ENCODE measurements at regions not wholly inside any gene's neighbourhood (a gene's known extent, or its start where the extent isn't known, plus 50 kb on each side); places are given as distances from the start of the nearest gene placed in this dataset.
A peak's percentile ranks its signal among the peaks of the same experiment; 100 is the strongest.

- no peak for DNase-seq
Measured at GRCh38 chr3:162021206-162021605, 524.6 kb downstream of the OTOL1 start.

- no peak for DNase-seq
Measured at GRCh38 chr3:162022911-162023310, 526.3 kb downstream of the OTOL1 start.

GRCh38 chr3:162029736-162030135 lies 533.1 kb downstream of the OTOL1 start:
- no peak for DNase-seq

GRCh38 chr3:162034368-162034767 lies 537.8 kb downstream of the OTOL1 start:
- DNase-seq: no peak

GRCh38 chr3:162041622-162042021 lies 545.0 kb downstream of the OTOL1 start:
- DNase-seq: no peak

- no peak for DNase-seq
Measured at GRCh38 chr3:162052636-162053035, 556.0 kb downstream of the OTOL1 start.

- no peak for DNase-seq
Measured at GRCh38 chr3:162072656-162073164, 576.1 kb downstream of the OTOL1 start.

GRCh38 chr3:162073422-162073975 lies 576.9 kb downstream of the OTOL1 start:
- DNase-seq: no peak

- DNase-seq: no peak
Measured at GRCh38 chr3:162077108-162077507, 580.5 kb downstream of the OTOL1 start.

GRCh38 chr3:162082516-162082915 lies 585.9 kb downstream of the OTOL1 start:
- DNase-seq: no peak

GRCh38 chr3:162087361-162087760 lies 590.8 kb downstream of the OTOL1 start:
- no peak for DNase-seq

- DNase-seq: no peak
Measured at GRCh38 chr3:162092751-162093150, 596.1 kb downstream of the OTOL1 start.

- no peak for DNase-seq
Measured at GRCh38 chr3:162094301-162094700, 597.7 kb downstream of the OTOL1 start.

GRCh38 chr3:162096874-162097273 lies 600.3 kb downstream of the OTOL1 start:
- DNase-seq: no peak

GRCh38 chr3:162103808-162104207 lies 607.2 kb downstream of the OTOL1 start:
- no peak for DNase-seq

- DNase-seq: no peak
Measured at GRCh38 chr3:162111861-162112260, 615.3 kb downstream of the OTOL1 start.

GRCh38 chr3:162112719-162113118 lies 616.1 kb downstream of the OTOL1 start:
- DNase-seq: no peak

- DNase-seq: no peak
Measured at GRCh38 chr3:162117961-162118360, 621.4 kb downstream of the OTOL1 start.

GRCh38 chr3:162119651-162120050 lies 623.0 kb downstream of the OTOL1 start:
- DNase-seq: no peak

GRCh38 chr3:162122405-162122804 lies 625.8 kb downstream of the OTOL1 start:
- DNase-seq: no peak

- no peak for DNase-seq
Measured at GRCh38 chr3:162125790-162126189, 629.2 kb downstream of the OTOL1 start.

GRCh38 chr3:162130582-162130981 lies 634.0 kb downstream of the OTOL1 start:
- no peak for DNase-seq

- no peak for DNase-seq
Measured at GRCh38 chr3:162132981-162133380, 636.4 kb downstream of the OTOL1 start.

- peak in 1 of 2 experiments; percentile 20 for DNase-seq
Measured at GRCh38 chr3:162134571-162134970, 638.0 kb downstream of the OTOL1 start.

- no peak for DNase-seq
Measured at GRCh38 chr3:162136136-162136535, 639.5 kb downstream of the OTOL1 start.

All from activated T-cell treated with anti-CD3 and anti-CD28 coated beads, Interleukin-2, amount 50 U/mL, for 48 hours (primary cell).